HG03378 (cell line): ENCODE measurements at regions not wholly inside any gene's neighbourhood (a gene's known extent, or its start where the extent isn't known, plus 50 kb on each side); places are given as distances from the start of the nearest gene placed in this dataset.

Source experiments
- ATAC-seq: cut with Tn5 transposase; IDR thresholded peaks from one replicate; pipeline ENCODE4 v1.9.1; 2021; ENCODE audit warnings: mild to moderate bottlenecking, moderate library complexity; ENCODE audit not compliant: unreplicated experiment

DNA sequence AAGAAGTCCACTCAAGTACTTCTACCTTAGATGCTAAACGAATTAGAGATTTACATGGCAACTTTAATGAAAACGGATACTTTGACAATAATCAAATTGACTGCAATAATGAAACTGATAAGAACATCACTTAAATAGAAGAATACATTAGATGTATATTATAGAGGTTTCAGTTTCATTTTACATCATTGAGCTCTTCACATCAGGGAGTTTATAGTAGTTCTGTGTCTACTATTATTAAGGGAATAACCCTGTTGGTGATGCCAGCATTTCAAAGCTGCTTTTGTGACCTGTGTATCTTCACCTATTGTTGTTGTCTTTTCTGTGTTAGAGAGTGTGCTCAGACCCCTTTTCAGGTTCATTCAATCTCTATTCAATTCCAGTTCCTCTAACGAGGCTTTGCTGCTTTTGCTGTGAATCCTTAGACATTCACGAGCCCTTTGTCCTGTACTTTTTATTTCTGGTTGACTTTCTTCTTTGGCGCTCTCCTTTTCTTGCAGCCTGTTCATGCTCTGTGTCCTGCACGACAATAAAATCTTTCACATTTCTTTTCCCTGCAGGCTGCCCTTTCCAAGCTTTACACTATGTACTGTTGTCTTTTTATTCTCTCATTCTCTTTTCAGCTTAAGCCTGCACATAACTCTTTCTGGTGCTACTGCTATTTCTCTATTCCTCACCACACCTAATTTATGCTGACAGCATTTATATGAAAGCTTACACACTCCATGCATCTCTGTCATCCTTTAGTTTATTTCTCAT is 232.1 kb downstream of the CPE start:
- ATAC-seq = peak; percentile 64

DNA sequence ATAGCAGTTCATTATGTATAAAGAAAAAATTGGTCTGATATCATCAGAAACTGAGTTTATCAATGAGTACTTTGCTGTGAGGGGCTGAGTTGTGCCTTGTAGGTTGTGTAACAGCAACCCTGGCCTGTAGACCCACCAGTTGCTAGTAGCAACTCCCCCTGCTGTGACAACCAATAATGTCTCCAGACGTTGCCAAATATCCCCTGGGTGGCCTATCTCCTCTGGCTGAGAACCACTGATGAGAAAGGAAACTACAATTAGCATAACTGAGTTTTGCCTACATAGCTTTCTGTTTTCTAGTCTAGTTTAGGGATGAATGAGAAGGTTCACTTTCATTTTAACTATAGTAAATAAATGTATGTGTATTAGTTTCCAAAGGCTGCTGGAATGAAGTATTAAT is 234.1 kb downstream of the CPE start:
- peak; percentile 86 for ATAC-seq

DNA sequence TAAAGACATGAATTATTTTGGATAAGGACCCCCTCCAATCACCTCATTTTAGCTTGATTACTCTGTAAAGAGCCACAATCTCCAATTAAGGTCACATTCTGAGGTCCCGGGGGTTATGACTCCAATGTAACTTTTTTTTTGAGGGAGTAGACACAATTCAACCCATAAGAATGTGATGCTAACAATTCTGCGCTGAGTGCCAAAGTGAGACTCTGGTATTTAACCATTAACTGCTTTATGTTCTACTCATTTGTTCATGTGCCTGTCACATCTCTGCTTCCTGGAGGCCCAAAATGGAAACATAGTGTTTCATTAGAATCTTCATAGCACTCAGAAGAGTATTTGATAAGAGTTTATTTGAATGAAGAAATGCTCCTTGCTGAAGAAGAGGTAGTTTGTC is 234.8 kb downstream of the CPE start:
- ATAC-seq = no peak

DNA sequence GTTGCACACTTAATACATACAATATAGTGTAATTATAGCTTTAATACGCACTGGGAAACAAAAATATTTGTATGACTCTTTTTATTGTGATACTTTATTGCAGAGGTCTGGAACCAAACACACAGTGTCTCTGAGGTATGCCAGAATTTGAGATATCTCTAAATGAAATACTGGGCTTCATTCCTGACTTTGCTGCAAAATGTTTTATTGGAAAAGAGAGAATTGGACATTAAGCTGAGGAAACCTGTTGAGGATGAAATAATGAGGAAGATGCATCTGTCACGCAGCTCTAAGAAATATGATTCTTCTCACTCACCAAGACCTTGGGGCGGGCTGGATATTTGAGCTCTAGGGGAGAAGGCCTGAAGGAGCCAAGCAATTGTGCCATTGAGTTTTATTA is 242.1 kb downstream of the CPE start:
- no peak for ATAC-seq

DNA sequence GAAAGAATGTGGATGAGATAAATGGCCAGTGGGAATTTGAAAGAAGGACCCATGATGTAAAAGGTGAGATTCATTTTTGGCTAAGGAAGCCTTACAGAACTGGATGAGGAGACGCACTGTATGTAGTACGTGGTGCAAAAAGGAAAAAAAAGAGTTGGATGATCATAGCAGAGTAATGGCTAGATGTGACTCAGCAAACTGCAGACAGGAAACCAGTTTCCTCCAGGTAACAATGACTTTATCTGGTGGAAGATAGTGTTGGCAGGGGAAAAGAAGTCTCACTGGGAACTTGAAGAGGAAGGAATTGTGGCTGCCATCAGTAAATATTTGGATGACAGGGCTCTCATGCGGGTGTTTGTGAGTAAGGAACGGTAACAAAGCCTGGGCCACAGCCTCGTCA is 243.2 kb downstream of the CPE start:
- no peak for ATAC-seq

DNA sequence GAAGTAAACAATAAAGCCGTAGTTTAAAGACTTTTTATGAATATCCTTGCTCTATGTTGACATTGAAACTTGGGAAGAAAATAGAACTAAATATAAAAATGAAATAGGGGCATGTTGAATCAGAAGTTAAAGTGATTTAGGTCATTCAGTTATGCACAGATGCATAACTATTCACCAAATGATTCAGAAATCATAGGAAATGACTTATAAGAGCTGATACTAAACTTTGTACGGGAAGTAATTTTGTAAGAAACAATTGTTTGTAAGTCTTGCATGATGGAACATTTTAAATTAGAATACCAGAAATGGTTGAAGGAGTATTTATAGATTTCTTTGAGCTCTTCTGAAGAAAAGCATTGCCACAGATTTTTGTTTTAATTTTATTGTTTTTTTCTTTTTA is 246.5 kb downstream of the CPE start:
- ATAC-seq = no peak

DNA sequence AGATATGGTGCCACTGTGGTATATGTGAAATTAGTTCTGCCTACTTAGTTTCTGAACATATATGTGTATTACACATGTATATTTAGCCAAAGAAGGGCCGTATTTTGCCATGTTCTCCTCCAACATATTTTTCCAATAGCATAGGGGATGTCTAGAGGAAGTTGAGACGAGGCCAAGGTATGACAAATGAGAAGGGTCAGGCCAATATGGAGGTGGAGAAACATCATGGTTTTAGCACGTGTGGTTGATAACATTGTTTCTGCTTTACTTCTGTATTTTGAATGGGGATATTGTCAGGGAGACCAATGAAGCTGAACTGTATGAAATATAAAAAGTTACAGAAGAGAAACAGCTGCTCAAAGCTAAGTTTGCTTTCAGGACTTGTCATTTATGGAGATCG is 246.7 kb upstream of the TLL1 start:
- no peak for ATAC-seq

DNA sequence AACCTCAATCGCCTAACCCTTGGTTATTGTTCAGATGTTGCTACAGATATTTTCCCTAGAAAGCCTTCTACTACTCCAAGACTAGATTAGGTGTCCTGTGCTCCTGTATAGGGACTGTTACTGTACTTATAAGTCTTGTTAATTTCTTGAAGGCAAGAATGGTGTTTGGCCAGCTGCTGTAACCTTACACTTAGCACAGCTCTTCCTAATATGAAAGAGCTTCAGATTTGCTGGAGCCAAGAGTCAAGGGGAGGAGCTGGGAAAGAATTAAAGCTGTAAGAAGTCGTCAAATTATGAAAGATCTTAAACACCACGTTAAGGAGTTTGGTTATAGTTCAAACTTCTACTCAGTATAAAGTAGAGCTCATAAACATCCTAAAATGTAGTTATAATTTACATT is 245.9 kb upstream of the TLL1 start:
- no peak for ATAC-seq

DNA sequence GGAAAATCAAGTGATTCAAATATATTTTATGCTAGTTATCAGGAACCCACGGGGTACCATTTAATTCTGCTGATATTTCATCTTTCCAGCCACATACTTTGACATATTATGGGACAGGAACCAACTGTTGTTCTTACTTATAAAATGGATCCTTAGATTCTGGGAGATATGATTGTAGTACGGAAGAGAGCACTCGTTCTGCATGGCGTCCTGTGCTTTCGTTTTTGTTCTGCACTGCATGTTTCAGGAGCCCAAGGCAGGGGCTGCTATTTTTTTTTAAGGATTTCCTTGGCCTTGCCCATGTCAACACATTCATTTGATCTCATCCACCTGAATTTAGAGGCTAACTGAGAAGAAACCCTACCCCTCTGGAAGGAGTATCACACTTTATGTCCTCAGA is 245.5 kb upstream of the TLL1 start:
- no peak for ATAC-seq

DNA sequence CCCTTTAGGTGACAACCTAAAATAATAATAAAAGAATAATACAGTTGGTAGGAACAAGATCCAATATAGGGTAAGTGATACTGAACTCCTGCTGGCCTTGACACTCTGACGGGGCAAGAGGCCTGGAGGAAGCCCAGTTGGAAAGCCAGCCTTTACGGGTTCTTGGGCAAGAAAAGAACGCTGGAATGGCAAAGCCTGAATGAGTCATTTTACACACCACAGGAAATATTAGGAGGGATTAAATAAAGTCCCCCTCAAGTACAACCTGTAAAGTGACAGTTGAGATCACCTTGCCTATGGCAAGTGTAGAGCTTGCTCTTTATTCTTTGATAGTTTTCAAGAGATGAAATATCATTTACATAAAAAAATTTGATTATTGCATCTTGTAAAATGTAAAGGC is 244.5 kb upstream of the TLL1 start:
- ATAC-seq = no peak

DNA sequence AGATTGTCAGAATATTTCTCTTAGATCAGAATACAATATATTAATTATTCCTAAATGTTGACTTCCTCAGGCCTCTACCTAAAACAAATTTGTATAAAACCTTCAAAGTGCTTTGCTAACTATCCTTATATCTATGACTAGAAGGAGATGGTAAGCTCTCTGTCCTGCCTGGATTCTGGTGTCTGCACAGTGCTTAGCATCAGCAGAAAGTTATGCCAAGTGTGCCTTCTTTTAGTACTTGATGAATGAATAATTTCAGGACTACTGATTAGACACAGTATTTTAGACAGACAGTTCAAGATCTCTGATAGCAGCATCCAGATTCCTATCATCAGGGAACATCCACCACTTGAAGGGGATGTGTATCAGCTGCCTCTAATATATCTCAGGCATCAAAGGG is 242.4 kb upstream of the TLL1 start:
- no peak for ATAC-seq

DNA sequence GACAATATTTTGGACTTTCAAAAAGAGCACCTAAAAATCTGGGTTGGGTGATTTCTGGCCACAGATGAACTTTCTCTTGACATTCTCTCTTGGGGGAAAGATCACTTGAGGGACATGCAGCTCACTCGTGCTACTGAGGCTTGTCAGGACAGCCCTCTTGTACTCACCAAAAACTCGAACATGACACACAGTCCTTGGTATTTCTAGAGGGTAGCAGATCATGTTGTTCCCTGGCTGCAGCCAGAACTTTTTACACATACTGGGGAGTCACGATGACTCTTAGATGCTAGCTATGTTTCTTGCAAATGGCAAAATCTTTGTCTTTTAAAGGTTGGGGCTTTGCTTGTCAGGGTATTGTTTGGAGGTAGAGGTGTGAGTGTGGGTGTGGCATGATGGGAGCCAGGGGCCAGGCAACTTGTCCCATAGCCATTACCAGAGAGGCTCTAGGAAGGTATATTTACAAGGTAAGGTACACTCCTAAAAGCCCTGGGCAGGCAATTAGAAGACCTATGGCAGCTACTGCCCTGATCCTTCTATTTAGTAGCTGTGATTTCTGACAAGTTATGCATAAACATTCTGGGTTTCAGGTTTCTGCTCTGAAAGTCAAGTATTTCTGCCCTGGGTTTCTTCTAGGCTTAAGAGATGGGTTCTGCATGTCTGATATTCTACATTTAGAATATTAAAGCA is 241.7 kb upstream of the TLL1 start:
- no peak for ATAC-seq

DNA sequence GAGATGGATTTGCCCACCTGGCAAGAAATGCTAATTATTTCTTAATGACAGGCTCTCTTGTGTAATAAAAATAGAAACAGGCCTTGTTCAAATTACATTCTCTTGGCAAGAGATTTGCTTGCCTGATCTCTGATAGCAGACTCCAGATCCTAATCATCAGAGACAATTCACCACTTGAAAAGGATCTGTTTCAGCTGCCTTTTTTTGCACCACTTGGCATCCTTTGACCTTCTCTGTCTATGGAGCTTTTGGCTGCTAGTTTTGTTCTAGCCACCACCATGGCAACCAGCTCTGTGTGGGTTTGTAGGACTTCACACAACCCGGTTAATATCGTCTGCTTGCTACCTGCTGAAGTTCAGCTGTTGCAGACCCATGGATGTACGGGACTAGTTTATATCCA is 241.1 kb upstream of the TLL1 start:
- no peak for ATAC-seq

DNA sequence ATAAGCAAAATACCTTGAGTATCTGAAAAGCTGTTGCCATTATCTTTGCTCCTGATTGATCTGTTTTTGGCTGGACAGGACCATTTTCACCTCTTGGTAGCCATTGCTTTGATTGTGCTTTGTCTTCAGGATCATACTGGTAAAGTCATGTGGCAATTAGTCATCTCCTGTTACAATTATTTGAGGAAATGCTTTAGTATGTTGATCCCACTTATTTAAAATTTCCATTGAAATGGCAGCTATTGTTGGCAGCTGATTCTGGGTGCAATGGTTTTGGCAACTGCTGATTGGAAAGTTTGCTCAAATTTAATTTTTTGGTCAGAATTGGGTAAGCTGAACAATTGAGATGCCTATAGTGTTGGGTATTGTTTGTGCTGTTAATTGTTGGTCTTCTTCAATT is 238.3 kb upstream of the TLL1 start:
- ATAC-seq = no peak

DNA sequence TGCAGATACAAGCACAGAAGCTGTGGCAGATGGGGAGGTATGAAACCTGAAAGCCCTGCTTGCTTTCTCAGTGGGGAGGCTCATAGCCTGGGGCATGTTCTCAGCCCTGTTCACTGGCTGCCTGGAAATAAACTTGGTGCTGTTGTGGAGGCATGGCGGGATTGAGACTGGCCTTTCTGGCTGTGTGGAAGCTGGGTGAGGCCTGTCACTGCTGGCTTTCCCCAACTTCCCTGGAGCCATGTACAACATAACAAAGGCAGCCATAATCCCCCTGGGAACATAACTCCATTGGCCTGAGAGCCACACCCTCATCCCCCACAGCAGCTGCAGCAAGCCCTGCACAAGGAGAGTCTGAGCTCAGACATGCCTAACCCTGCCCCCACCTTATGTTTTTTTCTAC is 237.7 kb upstream of the TLL1 start:
- ATAC-seq = no peak

DNA sequence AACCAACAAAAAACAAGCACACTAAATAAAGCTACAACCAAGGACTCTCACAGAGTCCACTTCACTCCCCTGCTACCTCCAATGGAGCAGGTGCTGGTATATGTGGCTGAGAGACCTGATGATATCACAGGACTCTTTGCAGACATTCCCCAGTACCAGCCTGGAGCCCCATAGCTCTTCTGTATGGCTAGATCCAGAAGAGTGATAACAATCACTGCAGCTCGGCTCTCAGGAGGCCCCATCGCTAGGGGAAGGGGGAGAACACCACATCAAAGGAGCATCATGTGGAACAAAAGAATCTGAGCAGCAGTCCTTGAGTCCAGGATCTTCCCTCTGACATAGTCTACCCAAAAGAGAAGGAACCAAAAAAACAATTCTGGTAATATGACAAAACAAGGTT is 237.1 kb upstream of the TLL1 start:
- no peak for ATAC-seq

DNA sequence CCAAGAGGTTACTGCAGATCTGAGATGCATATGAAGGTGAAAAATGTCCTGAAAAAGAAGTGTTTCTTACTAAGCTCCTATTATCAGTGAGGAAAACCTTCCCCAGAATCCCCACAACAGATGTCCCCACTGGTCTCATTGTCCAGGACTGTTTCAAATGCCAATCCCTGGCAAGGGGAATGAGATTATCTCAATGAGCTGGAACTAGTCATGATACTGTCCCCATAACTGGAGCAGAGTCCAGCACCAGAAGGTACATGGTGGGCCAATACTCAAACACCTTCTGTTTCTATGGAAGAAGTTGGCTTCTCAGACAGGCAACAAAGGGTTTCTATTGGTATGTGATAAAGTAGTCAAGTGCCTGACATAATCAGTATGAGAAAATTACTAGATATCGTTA is 221.1 kb upstream of the TLL1 start:
- no peak for ATAC-seq

DNA sequence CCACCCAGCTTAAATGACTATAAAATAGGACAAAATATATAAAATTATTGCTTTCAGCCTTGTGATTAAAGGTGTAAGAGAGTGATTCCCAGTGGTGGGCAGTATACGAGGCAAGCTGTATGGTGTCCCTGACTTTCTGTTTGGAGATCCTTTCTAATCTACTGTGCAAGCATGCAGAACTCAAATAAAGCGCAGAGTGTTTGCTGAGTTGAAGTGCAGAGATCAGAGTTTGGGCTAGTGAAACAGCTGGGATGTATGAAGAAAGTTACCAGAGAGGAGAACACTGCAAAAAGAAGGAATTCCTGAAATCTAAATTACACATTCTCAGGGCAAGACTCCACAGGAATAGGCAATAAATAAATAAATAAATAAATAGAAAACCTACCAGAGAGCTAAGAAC is 218.5 kb upstream of the TLL1 start:
- no peak for ATAC-seq

DNA sequence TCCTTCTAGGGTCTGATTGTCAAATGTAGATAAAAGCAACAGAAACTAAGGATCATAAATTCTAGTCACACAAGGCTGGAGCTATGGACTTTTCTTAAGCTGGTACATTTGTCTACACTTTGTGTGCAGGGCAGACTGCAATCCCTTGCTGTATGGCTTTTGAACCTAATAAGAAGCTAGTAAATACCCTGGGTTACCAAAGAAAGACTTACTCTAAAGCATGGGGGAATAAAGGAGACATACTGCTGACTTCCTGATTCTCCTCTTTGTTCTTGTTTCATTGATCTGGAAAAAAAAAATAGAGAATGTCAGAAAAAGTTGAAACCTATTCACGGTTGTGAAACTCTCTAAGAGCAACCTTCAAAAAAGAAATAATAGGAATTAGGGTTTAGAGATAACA is 216.6 kb upstream of the TLL1 start:
- ATAC-seq = no peak

DNA sequence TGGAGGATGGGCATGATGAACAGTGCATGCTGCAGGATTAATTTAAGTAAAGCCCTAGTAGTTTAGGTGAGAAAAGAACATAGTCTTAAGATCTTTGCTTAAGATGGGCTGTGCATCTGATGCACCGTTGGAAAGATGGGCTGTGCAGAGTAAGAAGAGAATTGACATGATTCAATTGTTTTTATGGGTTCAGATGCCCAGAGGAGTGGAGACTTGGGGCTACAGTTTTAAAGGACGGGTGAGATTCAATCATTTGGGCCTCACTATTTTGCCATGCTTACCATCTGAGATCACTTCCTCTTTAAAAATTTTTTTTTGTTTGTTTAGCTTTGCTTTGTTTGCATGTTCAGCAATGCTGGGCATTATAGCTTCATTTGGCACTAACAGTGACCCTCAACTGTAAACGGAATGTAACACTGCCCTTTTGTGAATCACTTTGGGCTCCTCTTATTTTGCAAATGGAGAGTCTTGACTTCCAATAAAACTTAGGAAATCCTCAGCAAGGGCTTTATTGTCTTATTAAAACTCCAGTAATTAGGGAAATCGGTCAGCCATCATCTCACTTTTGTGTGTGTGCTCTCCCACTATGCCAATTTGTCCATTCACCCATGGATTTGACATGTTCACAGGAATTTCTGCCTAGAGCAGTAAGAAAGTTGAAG is 216.1 kb upstream of the TLL1 start:
- no peak for ATAC-seq

DNA sequence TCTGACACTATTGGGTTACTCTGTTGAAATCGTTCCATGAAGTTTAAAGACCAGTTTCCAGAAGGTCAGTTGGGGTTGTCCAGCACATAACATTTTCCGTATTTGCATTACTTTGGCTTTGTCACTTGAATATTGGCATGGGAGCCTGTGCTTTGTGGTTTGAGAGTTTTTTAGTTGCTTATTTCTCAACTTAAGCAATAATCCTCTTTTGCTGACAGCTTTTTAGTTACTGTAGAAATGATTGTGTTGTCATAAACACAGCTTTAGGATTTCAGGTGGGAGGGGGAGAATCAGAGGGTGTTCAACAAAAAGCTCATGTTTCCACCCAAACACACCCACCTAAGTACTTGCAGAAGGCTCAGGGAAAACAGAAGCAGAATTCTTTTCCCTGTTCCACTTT is 210.7 kb upstream of the TLL1 start:
- no peak for ATAC-seq

DNA sequence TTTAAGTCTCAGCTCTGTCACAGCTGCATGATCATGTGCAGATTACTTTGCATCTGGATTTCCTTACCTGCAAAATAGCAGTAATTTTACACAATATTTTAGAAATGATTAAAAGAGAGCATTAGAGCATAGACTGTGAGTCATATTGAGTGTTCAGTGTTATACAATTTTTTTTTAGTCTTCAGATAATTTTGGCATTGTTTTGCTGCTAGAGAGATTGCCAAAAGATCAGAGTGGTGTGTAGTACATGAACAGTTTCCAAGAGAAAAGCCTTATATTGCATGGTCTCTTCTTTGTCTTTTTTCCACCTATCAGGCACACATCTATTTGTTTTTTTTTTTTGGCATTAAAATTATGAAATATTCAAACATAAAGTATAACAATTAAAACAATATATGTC is 209.6 kb upstream of the TLL1 start:
- no peak for ATAC-seq
